IMR-90 (cell line): ENCODE measurements at regions not wholly inside any gene's neighbourhood (a gene's known extent, or its start where the extent isn't known, plus 50 kb on each side); places are given as distances from the start of the nearest gene placed in this dataset.

ENCODE experiments used
- ATAC-seq: fragments of 200-7000 bp; cut with Tn5 transposase; 2 replicates; pipeline ENCODE4 v1.9.1; 2020; ENCODE audit warnings: low read depth, mild to moderate bottlenecking, moderate library complexity
- BruUV-seq: library from RNA; stranded (reverse); fragments of 400-500 nt; replicated peaks from 2 replicates; lab custom pipeline; 2021; lab: Mats Ljungman, UMichigan
- CTCF ChIA-PET: fragments of 300-600 bp; formaldehyde crosslinking; extraction: SDS; loops from one replicate; lab custom pipeline; 2021; ENCODE audit warnings: antibody characterized with exemption; lab: Yijun Ruan, JAX
- POLR2A ChIA-PET: fragments of 300-600 bp; sonication (Branson Sonifier 250); formaldehyde crosslinking; loops from one replicate; lab custom pipeline; 2022; ENCODE audit warnings: antibody characterized with exemption; ENCODE audit not compliant: unreplicated experiment; lab: Charles Lee
- DNase-seq: peaks from one replicate; pipeline ENCODE4 v3.0.0; 2013
- H2AFZ ChIP-seq: replicated peaks from 2 replicates; pipeline ENCODE3; 2013; ENCODE audit warnings: low read length, mild to moderate bottlenecking; ENCODE audit not compliant: poor library complexity
- H2AK5ac ChIP-seq: 2 replicates; pipeline ENCODE4 v1.6.1; 2013; ENCODE audit warnings: low read depth, low read length, inconsistent platforms
- H2AK9ac ChIP-seq: replicated peaks from 2 replicates; pipeline ENCODE3; 2013; ENCODE audit warnings: mild to moderate bottlenecking, low read depth, low read length, moderate library complexity; ENCODE audit not compliant: poor library complexity
- H2BK120ac ChIP-seq: 2 replicates; pipeline ENCODE4 v1.6.1; 2013; ENCODE audit warnings: low read depth, low read length, inconsistent platforms
- H2BK15ac ChIP-seq: 3 replicates; pipeline ENCODE4 v1.6.1; 2013; ENCODE audit warnings: low read depth, low read length, inconsistent platforms
- H2BK20ac ChIP-seq: 2 replicates; pipeline ENCODE4 v1.6.1; 2013; ENCODE audit warnings: low read depth, mild to moderate bottlenecking, inconsistent platforms, low read length, moderate library complexity
- H2BK5ac ChIP-seq: 2 replicates; pipeline ENCODE4 v1.6.1; 2013; ENCODE audit warnings: mild to moderate bottlenecking, low read depth, low read length, inconsistent platforms; ENCODE audit not compliant: poor library complexity, severe bottlenecking
- H3K14ac ChIP-seq: replicated peaks from 2 replicates; pipeline ENCODE4 v1.6.1; 2013; ENCODE audit warnings: low read depth, low read length, inconsistent platforms
- H3K18ac ChIP-seq: 2 replicates; pipeline ENCODE4 v1.6.1; 2013; ENCODE audit warnings: low read depth, low read length, control low read depth
- H3K23ac ChIP-seq: 2 replicates; pipeline ENCODE4 v1.6.1; 2013; ENCODE audit warnings: low read depth, low read length, inconsistent platforms
- H3K27ac ChIP-seq: 2 replicates; pipeline ENCODE4 v1.5.1; 2013; ENCODE audit warnings: mild to moderate bottlenecking, control low read depth, low read length; ENCODE audit not compliant: insufficient read depth
- H3K27me3 ChIP-seq: 2 replicates; pipeline ENCODE4 v1.6.1; 2013; ENCODE audit warnings: low read length; ENCODE audit not compliant: control insufficient read depth, insufficient read depth
- H3K36me3 ChIP-seq: 2 replicates; pipeline ENCODE4 v1.6.1; 2013; ENCODE audit warnings: low read length, mixed read lengths; ENCODE audit not compliant: control insufficient read depth, insufficient read depth
- H3K4ac ChIP-seq: 2 replicates; pipeline ENCODE4 v1.6.1; 2013; ENCODE audit warnings: low read depth, low read length, inconsistent platforms
- H3K4me1 ChIP-seq: 2 replicates; pipeline ENCODE4 v1.6.1; 2013; ENCODE audit warnings: low read length, mixed read lengths; ENCODE audit not compliant: control insufficient read depth, insufficient read depth
- H3K4me2 ChIP-seq: 2 replicates; pipeline ENCODE4 v1.6.1; 2013; ENCODE audit warnings: low read depth, mild to moderate bottlenecking, control low read depth, low read length, moderate library complexity
- H3K4me3 ChIP-seq: 2 replicates; pipeline ENCODE4 v1.5.1; 2013; ENCODE audit warnings: low read depth, mild to moderate bottlenecking, control low read depth, low read length, moderate library complexity; ENCODE audit not compliant: insufficient read depth
- H3K56ac ChIP-seq: 2 replicates; pipeline ENCODE4 v1.6.1; 2013; ENCODE audit warnings: low read length, inconsistent platforms; ENCODE audit not compliant: insufficient read depth; ENCODE audit errors: extremely low read depth
- H3K79me1 ChIP-seq, 2 experiments: 2 replicates each; pipeline ENCODE4 v1.6.1; 2013; ENCODE audit warnings: low read length in 2 of 2, inconsistent platforms in 1 of 2, low read depth in 1 of 2
- H3K9ac ChIP-seq: 2 replicates; pipeline ENCODE4 v1.6.1; 2013; ENCODE audit warnings: low read depth, low read length, control low read depth
- H3K9me1 ChIP-seq: 2 replicates; pipeline ENCODE4 v1.6.1; 2013; ENCODE audit warnings: low read length, inconsistent platforms; ENCODE audit not compliant: insufficient read depth
- H3K9me3 ChIP-seq: 2 replicates; pipeline ENCODE4 v1.6.1; 2013; ENCODE audit warnings: low read length; ENCODE audit not compliant: control insufficient read depth, insufficient read depth
- H4K20me1 ChIP-seq: 2 replicates; pipeline ENCODE4 v1.6.1; 2013; ENCODE audit warnings: low read length, inconsistent platforms; ENCODE audit not compliant: insufficient read depth
- H4K5ac ChIP-seq: 2 replicates; pipeline ENCODE4 v1.6.1; 2013; ENCODE audit warnings: mild to moderate bottlenecking, low read depth, low read length, control low read depth
- H4K8ac ChIP-seq, 2 experiments: 2 replicates each; pipeline ENCODE4 v1.6.1; 2013; ENCODE audit warnings: low read depth in 2 of 2, low read length in 2 of 2, control low read depth in 1 of 2, inconsistent platforms in 1 of 2
- H4K91ac ChIP-seq: 2 replicates; pipeline ENCODE4 v1.6.1; 2013; ENCODE audit warnings: low read depth, low read length, inconsistent platforms; ENCODE audit not compliant: insufficient read depth
- BHLHE40 ChIP-seq: fragments of 150-350 bp; IDR thresholded peaks from 2 replicates; pipeline ENCODE4 v1.6.1; 2016; ENCODE audit warnings: mild to moderate bottlenecking, low read depth, low read length
- CHD1 ChIP-seq: IDR thresholded peaks from 2 replicates; pipeline ENCODE4 v1.6.1; 2012; ENCODE audit warnings: low read depth, low read length, improper control_type of control experiment
- FOS ChIP-seq: fragments of 150-350 bp; IDR thresholded peaks from 2 replicates; pipeline ENCODE4 v1.6.1; 2016; ENCODE audit warnings: low read depth, low read length
- MAFK ChIP-seq: IDR thresholded peaks from 2 replicates; pipeline ENCODE4 v1.6.1; 2012; ENCODE audit warnings: low read depth, low read length, improper control_type of control experiment
- MAZ ChIP-seq: IDR thresholded peaks from 2 replicates; pipeline ENCODE4 v1.6.1; 2012; ENCODE audit warnings: low read depth, mild to moderate bottlenecking, low read length, improper control_type of control experiment, moderate library complexity, borderline replicate concordance
- POLR2A ChIP-seq: IDR thresholded peaks from 2 replicates; pipeline ENCODE4 v1.6.1; 2012; ENCODE audit warnings: mild to moderate bottlenecking, low read depth, low read length
- RAD21 ChIP-seq: IDR thresholded peaks from 2 replicates; pipeline ENCODE4 v1.6.1; 2012; ENCODE audit warnings: low read length, improper control_type of control experiment
- WGBS, 2 experiments: methylation state at CpG; one replicate each; pipeline versions ENCODE4 v1.1.5 to v1.1.7; 2013; ENCODE audit warnings: missing lambda C conversion rate in 2 of 2; ENCODE audit not compliant: insufficient read length in 1 of 2; ENCODE audit errors: extremely low coverage in 2 of 2; 5-methylcytosine and 5-hydroxymethylcytosine counted together
- dilution Hi-C: fragments of 300-500 bp; cut with HindIII; formaldehyde crosslinking; loops from one replicate; pipeline ENCODE4 v1.14.3; 2018; ENCODE audit warnings: low sequenced_read_pairs; ENCODE audit not compliant: unreplicated experiment
- in situ Hi-C: fragments of 300-500 bp; cut with MboI; formaldehyde crosslinking; loops from 3 replicates; pipeline ENCODE4 v1.14.3; 2019; ENCODE audit warnings: low sequenced_read_pairs, inconsistent platforms, mixed read lengths
- intact Hi-C: fragments of 100-400 bp; cut with micrococcal nuclease; formaldehyde crosslinking; loops from 2 replicates; pipeline ENCODE4 v1.10.0; 2022

GRCh38 chr1:113255038-113255719 lies 135.1 kb upstream of the MAGI3 start:
- Histone ChIP-seq H3K4me1 (no peaks in the 10 kb centered on the region), H3K27ac (no peak overlapping the region), H3K9me3 (no peaks in the 10 kb centered on the region), H3K4ac (no peak overlapping the region), H3K36me3 (no peaks in the 10 kb centered on the region), H4K8ac (no peak overlapping the region), H3K23ac (no peak overlapping the region), H2AFZ (no peak overlapping the region), H3K14ac (no peak overlapping the region), H3K9me1 (no peaks in the 10 kb centered on the region), H2AK5ac (no peak overlapping the region), H3K4me2 (no peak overlapping the region), H3K56ac (no peak overlapping the region), H2BK5ac (no peak overlapping the region), H2BK120ac (no peak overlapping the region), H3K9ac (no peak overlapping the region), H3K79me1 (no peaks in the 10 kb centered on the region), H3K27me3 (peaks cover 17% of the 10 kb centered on the region), H4K20me1 (no peaks in the 10 kb centered on the region), H2AK9ac (no peak overlapping the region), H4K5ac (no peak overlapping the region), H3K4me3 (no peak overlapping the region), H3K18ac (no peak overlapping the region), H2BK15ac (no peak overlapping the region), H2BK20ac (no peak overlapping the region), H4K91ac (no peak overlapping the region)
- ChIA-PET CTCF (no interaction called here), POLR2A (no interaction called here)
- DNase-seq (no peak), ATAC-seq (no peak)
- dilution Hi-C loops (no loop called here), intact Hi-C loops (no loop called here), in situ Hi-C loops (no loop called here)
- no TSS peak for BruUV-seq
- WGBS, 2 experiments: 10% methylated on average over 2 of the region's 7 CpGs; no CpG with 5 or more reads in 1 of the 2 experiments
- TF ChIP-seq MAFK (no peak), RAD21 (no peak), BHLHE40 (no peak), CHD1 (no peak), POLR2A (no peak), FOS (no peak), MAZ (no peak)
